ENCODE measurements at regions not wholly inside any gene's neighbourhood (a gene's known extent, or its start where the extent isn't known, plus 50 kb on each side); places are given as distances from the start of the nearest gene placed in this dataset.
"Not testable (repeated sequence)": the region's sequence is repeated elsewhere in the genome, so short reads cannot be mapped to it uniquely, and the experiment has no call there.

GRCh38 chr1:219863816-219864215 is 64.5 kb downstream of the SLC30A10 start:
- not testable (repeated sequence) for DNase-seq (ENCODE audit: low spot score); H3K4me1 Mint-ChIP-seq (ENCODE audit: low read depth); H3K27me3 Mint-ChIP-seq (ENCODE audit: low read depth); H3K27ac Mint-ChIP-seq; H3K4me3 Mint-ChIP-seq; H3K36me3 Mint-ChIP-seq (ENCODE audit: low read depth); H3K9me3 Mint-ChIP-seq

- DNase-seq (ENCODE audit: low spot score), result no peak
- H3K36me3 Mint-ChIP-seq (ENCODE audit: low read depth), result no peaks in the 10 kb centered on the region
- H3K9me3 Mint-ChIP-seq, result no peaks in the 10 kb centered on the region
- H3K4me1 Mint-ChIP-seq (ENCODE audit: low read depth), result no peaks in the 10 kb centered on the region
- no peak overlapping the region for H3K4me3 Mint-ChIP-seq
- no peak overlapping the region for H3K27ac Mint-ChIP-seq
- no peaks in the 10 kb centered on the region for H3K27me3 Mint-ChIP-seq (ENCODE audit: low read depth)
These were observed 66.0 kb downstream of the SLC30A10 start for GRCh38 chr1:219862366-219862765.

- no peak for DNase-seq (ENCODE audit: low spot score)
- Mint-ChIP-seq H3K4me1 (ENCODE audit: low read depth) (no peaks in the 10 kb centered on the region), H3K9me3 (no peaks in the 10 kb centered on the region), H3K27ac (no peak overlapping the region), H3K4me3 (no peak overlapping the region), H3K27me3 (ENCODE audit: low read depth) (no peaks in the 10 kb centered on the region), H3K36me3 (ENCODE audit: low read depth) (no peaks in the 10 kb centered on the region)
These were observed 69.4 kb downstream of the SLC30A10 start for GRCh38 chr1:219858980-219859379.

- no peak for DNase-seq (ENCODE audit: low spot score)
- no peaks in the 10 kb centered on the region for H3K27me3 Mint-ChIP-seq (ENCODE audit: low read depth)
- no peaks in the 10 kb centered on the region for H3K36me3 Mint-ChIP-seq (ENCODE audit: low read depth)
- no peaks in the 10 kb centered on the region for H3K9me3 Mint-ChIP-seq
- no peak overlapping the region for H3K4me3 Mint-ChIP-seq
- no peaks in the 10 kb centered on the region for H3K4me1 Mint-ChIP-seq (ENCODE audit: low read depth)
- no peak overlapping the region for H3K27ac Mint-ChIP-seq
These were observed 81.0 kb downstream of the SLC30A10 start for GRCh38 chr1:219847215-219847855.

GRCh38 chr1:219839595-219839994 is 88.8 kb downstream of the SLC30A10 start:
- not testable (repeated sequence) for H3K27me3 Mint-ChIP-seq (ENCODE audit: low read depth); H3K4me3 Mint-ChIP-seq; DNase-seq (ENCODE audit: low spot score); H3K27ac Mint-ChIP-seq; H3K4me1 Mint-ChIP-seq (ENCODE audit: low read depth); H3K36me3 Mint-ChIP-seq (ENCODE audit: low read depth); H3K9me3 Mint-ChIP-seq

- H3K27ac Mint-ChIP-seq, result no peak overlapping the region
- no peak overlapping the region for H3K4me3 Mint-ChIP-seq
- no peaks in the 10 kb centered on the region for H3K9me3 Mint-ChIP-seq
- H3K36me3 Mint-ChIP-seq (ENCODE audit: low read depth), result no peaks in the 10 kb centered on the region
- H3K4me1 Mint-ChIP-seq (ENCODE audit: low read depth), result no peaks in the 10 kb centered on the region
- peaks cover 6% of the 10 kb centered on the region for H3K27me3 Mint-ChIP-seq (ENCODE audit: low read depth)
- no peak for DNase-seq (ENCODE audit: low spot score)
These were observed 90.4 kb downstream of the SLC30A10 start for GRCh38 chr1:219837994-219838294.

- Mint-ChIP-seq H3K4me1 (ENCODE audit: low read depth) (no peaks in the 10 kb centered on the region), H3K4me3 (no peak overlapping the region), H3K9me3 (no peaks in the 10 kb centered on the region), H3K36me3 (ENCODE audit: low read depth) (no peaks in the 10 kb centered on the region), H3K27ac (no peak overlapping the region), H3K27me3 (ENCODE audit: low read depth) (peaks cover 6% of the 10 kb centered on the region)
- no peak for DNase-seq (ENCODE audit: low spot score)
These were observed 90.9 kb downstream of the SLC30A10 start for GRCh38 chr1:219837274-219837993.

- Mint-ChIP-seq H3K36me3 (ENCODE audit: low read depth) (no peaks in the 10 kb centered on the region), H3K9me3 (no peaks in the 10 kb centered on the region), H3K27me3 (ENCODE audit: low read depth) (peaks cover 6% of the 10 kb centered on the region), H3K27ac (no peak overlapping the region), H3K4me3 (no peak overlapping the region), H3K4me1 (ENCODE audit: low read depth) (no peaks in the 10 kb centered on the region)
- no peak for DNase-seq (ENCODE audit: low spot score)
These were observed 93.9 kb downstream of the SLC30A10 start for GRCh38 chr1:219834314-219834917.

GRCh38 chr1:219833214-219833815 is 95.0 kb downstream of the SLC30A10 start:
- H3K4me3 Mint-ChIP-seq, result no peak overlapping the region
- no peaks in the 10 kb centered on the region for H3K9me3 Mint-ChIP-seq
- no peaks in the 10 kb centered on the region for H3K36me3 Mint-ChIP-seq (ENCODE audit: low read depth)
- no peak for DNase-seq (ENCODE audit: low spot score)
- H3K4me1 Mint-ChIP-seq (ENCODE audit: low read depth), result no peaks in the 10 kb centered on the region
- no peak overlapping the region for H3K27ac Mint-ChIP-seq
- H3K27me3 Mint-ChIP-seq (ENCODE audit: low read depth), result peaks cover 6% of the 10 kb centered on the region

- Mint-ChIP-seq H3K9me3 (no peaks in the 10 kb centered on the region), H3K27ac (no peak overlapping the region), H3K4me3 (no peak overlapping the region), H3K4me1 (ENCODE audit: low read depth) (no peaks in the 10 kb centered on the region), H3K36me3 (ENCODE audit: low read depth) (no peaks in the 10 kb centered on the region), H3K27me3 (ENCODE audit: low read depth) (no peaks in the 10 kb centered on the region)
- no peak for DNase-seq (ENCODE audit: low spot score)
These were observed 102.1 kb downstream of the SLC30A10 start for GRCh38 chr1:219826290-219826689.

- Mint-ChIP-seq H3K9me3 (no peaks in the 10 kb centered on the region), H3K27ac (no peak overlapping the region), H3K4me3 (no peak overlapping the region), H3K27me3 (ENCODE audit: low read depth) (no peaks in the 10 kb centered on the region), H3K4me1 (ENCODE audit: low read depth) (no peaks in the 10 kb centered on the region), H3K36me3 (ENCODE audit: low read depth) (no peaks in the 10 kb centered on the region)
- DNase-seq (ENCODE audit: low spot score), result no peak
These were observed 103.0 kb downstream of the SLC30A10 start for GRCh38 chr1:219825355-219825754.

GRCh38 chr1:219824338-219824737 is 104.0 kb downstream of the SLC30A10 start:
- Mint-ChIP-seq H3K4me1 (ENCODE audit: low read depth) (no peaks in the 10 kb centered on the region), H3K27ac (no peak overlapping the region), H3K36me3 (ENCODE audit: low read depth) (no peaks in the 10 kb centered on the region), H3K9me3 (no peaks in the 10 kb centered on the region), H3K27me3 (ENCODE audit: low read depth) (no peaks in the 10 kb centered on the region), H3K4me3 (no peak overlapping the region)
- DNase-seq (ENCODE audit: low spot score), result no peak

- Mint-ChIP-seq H3K27ac (no peak overlapping the region), H3K27me3 (ENCODE audit: low read depth) (no peaks in the 10 kb centered on the region), H3K4me3 (no peak overlapping the region), H3K4me1 (ENCODE audit: low read depth) (no peaks in the 10 kb centered on the region), H3K9me3 (no peaks in the 10 kb centered on the region), H3K36me3 (ENCODE audit: low read depth) (no peaks in the 10 kb centered on the region)
- DNase-seq (ENCODE audit: low spot score), result no peak
These were observed 107.8 kb downstream of the SLC30A10 start for GRCh38 chr1:219820551-219820950.

GRCh38 chr1:219817914-219818313 is 110.4 kb downstream of the SLC30A10 start:
- H3K4me1 Mint-ChIP-seq (ENCODE audit: low read depth), result no peaks in the 10 kb centered on the region
- no peak for DNase-seq (ENCODE audit: low spot score)
- peaks cover 2% of the 10 kb centered on the region for H3K27me3 Mint-ChIP-seq (ENCODE audit: low read depth)
- H3K4me3 Mint-ChIP-seq, result no peak overlapping the region
- H3K36me3 Mint-ChIP-seq (ENCODE audit: low read depth), result no peaks in the 10 kb centered on the region
- no peaks in the 10 kb centered on the region for H3K9me3 Mint-ChIP-seq
- H3K27ac Mint-ChIP-seq, result no peak overlapping the region

All from T-helper 2 cell treated with Interferon-gamma antibody and Interleukin-4, amounts not matched to agents 5 μg/mL and 100 μg/mL, for 36 hours (primary cell).